ENCODE measurements at regions not wholly inside any gene's neighbourhood (a gene's known extent, or its start where the extent isn't known, plus 50 kb on each side); places are given as distances from the start of the nearest gene placed in this dataset.

GRCh38 chr6:6376845-6377244, 56.4 kb upstream of the F13A1 start:
- peak; percentile 24 for ATAC-seq
- DNase-seq (ENCODE audit: low spot score), result no peak

- DNase-seq (ENCODE audit: low spot score) (no peak), ATAC-seq (no peak)
Measured at GRCh38 chr6:6377621-6378020, 57.2 kb upstream of the F13A1 start.

- no peak for ATAC-seq
- no peak for DNase-seq (ENCODE audit: low spot score)
Measured at GRCh38 chr6:6379573-6379972, 59.1 kb upstream of the F13A1 start.

- no peak for ATAC-seq
- no peak for DNase-seq (ENCODE audit: low spot score)
Measured at GRCh38 chr6:6384520-6384919, 64.1 kb upstream of the F13A1 start.

GRCh38 chr6:6386010-6386409, 65.5 kb upstream of the F13A1 start:
- DNase-seq (ENCODE audit: low spot score), result no peak
- no peak for ATAC-seq

- ATAC-seq, result no peak
- no peak for DNase-seq (ENCODE audit: low spot score)
Measured at GRCh38 chr6:6390849-6391602, 70.6 kb upstream of the F13A1 start.

GRCh38 chr6:6392214-6393068, 72.0 kb upstream of the F13A1 start:
- DNase-seq (ENCODE audit: low spot score) (no peak), ATAC-seq (no peak)

GRCh38 chr6:6393069-6393529, 72.6 kb upstream of the F13A1 start:
- DNase-seq (ENCODE audit: low spot score) (no peak), ATAC-seq (no peak)

GRCh38 chr6:6395581-6396197, 75.2 kb upstream of the F13A1 start:
- DNase-seq (ENCODE audit: low spot score) (no peak), ATAC-seq (peak; percentile 84)

- ATAC-seq (no peak), DNase-seq (ENCODE audit: low spot score) (no peak)
Measured at GRCh38 chr6:6397842-6398241, 77.4 kb upstream of the F13A1 start.

- DNase-seq (ENCODE audit: low spot score) (no peak), ATAC-seq (peak; percentile 70)
Measured at GRCh38 chr6:6399568-6399967, 79.1 kb upstream of the F13A1 start.

- DNase-seq (ENCODE audit: low spot score), result no peak
- ATAC-seq, result no peak
Measured at GRCh38 chr6:6401401-6401800, 80.9 kb upstream of the F13A1 start.

- no peak for ATAC-seq
Measured at GRCh38 chr6:6402006-6402405, 81.5 kb upstream of the F13A1 start.

GRCh38 chr6:6402591-6402990, 82.1 kb upstream of the F13A1 start:
- DNase-seq (ENCODE audit: low spot score) (no peak), ATAC-seq (no peak)

More at GRCh38 chr6:6402006-6402405, 81.5 kb upstream of the F13A1 start:
- no peak for DNase-seq (ENCODE audit: low spot score)

- peak; percentile 59 for DNase-seq (ENCODE audit: low spot score)
- peak; percentile 80 for ATAC-seq
Measured at GRCh38 chr6:6405031-6405430, 84.6 kb upstream of the F13A1 start.

- ATAC-seq, result peak; percentile 68
- no peak for DNase-seq (ENCODE audit: low spot score)
Measured at GRCh38 chr6:6405997-6406714, 85.7 kb upstream of the F13A1 start.

- ATAC-seq (no peak), DNase-seq (ENCODE audit: low spot score) (no peak)
Measured at GRCh38 chr6:6406715-6407070, 86.2 kb upstream of the F13A1 start.

- ATAC-seq, result no peak
- DNase-seq (ENCODE audit: low spot score), result no peak
Measured at GRCh38 chr6:6407071-6407741, 86.7 kb upstream of the F13A1 start.

- no peak for ATAC-seq
- DNase-seq (ENCODE audit: low spot score), result no peak
Measured at GRCh38 chr6:6409397-6410030, 89.1 kb upstream of the F13A1 start.

GRCh38 chr6:6411115-6411514, 90.7 kb upstream of the F13A1 start:
- ATAC-seq, result no peak
- DNase-seq (ENCODE audit: low spot score), result no peak

Data from left lobe of liver (tissue), 2 donors.